Esophagus squamous epithelium (tissue), 4 donors: ENCODE measurements at regions not wholly inside any gene's neighbourhood (a gene's known extent, or its start where the extent isn't known, plus 50 kb on each side); places are given as distances from the start of the nearest gene placed in this dataset.

Source experiments
- CTCF ChIP-seq, 6 experiments: fragments of 450-650 bp in 4 of 6; fragments of 200-600 bp in 2 of 6; sonication (generic) in 2 of 6; IDR thresholded peaks; one replicate each; pipeline ENCODE4 v1.5.1; 2016 to 2019; ENCODE audit warnings: antibody characterized with exemption in 6 of 6, mild to moderate bottlenecking in 4 of 6, moderate library complexity in 4 of 6
- POLR2A ChIP-seq, 4 donors: fragments of 450-650 bp; IDR thresholded peaks; one replicate each; pipeline ENCODE4 v1.6.1; 2017; ENCODE audit warnings: antibody characterized with exemption in 4 of 4, mild to moderate bottlenecking in 4 of 4, moderate library complexity in 3 of 4

- TF ChIP-seq CTCF (IDR thresholded peaks at IDR 0.05) = no peak
- no peak for TF ChIP-seq POLR2A (IDR thresholded peaks at IDR 0.05)
These were observed 380.3 kb upstream of the ACTBL2 start for GRCh38 chr5:57862942-57863341.
